ENCODE measurements at regions not wholly inside any gene's neighbourhood (a gene's known extent, or its start where the extent isn't known, plus 50 kb on each side); places are given as distances from the start of the nearest gene placed in this dataset.

DNA sequence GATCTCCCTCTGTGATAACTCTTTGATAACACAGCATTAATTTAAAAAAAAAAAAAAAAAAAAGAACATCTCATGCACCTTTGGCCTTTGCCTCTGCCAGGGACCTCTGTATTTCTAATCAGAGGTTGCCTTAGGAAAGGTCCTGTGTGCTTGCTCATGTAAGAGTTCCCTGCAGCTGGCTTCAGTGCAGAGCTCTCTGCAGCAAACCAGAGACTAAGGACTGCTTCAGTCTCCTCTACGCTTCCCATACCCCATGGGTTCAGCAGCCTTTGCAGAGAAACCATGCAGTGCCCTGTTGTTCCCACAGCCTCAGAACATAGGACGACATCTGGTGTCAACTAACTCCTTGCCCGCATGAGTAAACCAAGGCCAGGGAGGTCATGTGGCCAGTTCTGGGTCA is 236.6 kb upstream of the KLHL29 start:
- FAIRE-seq, result no peak
- TF ChIP-seq TAF1 (IDR thresholded peaks at IDR 0.05; ENCODE audit: low read depth, low read length) (no peak), POU2F2 (IDR thresholded peaks at IDR 0.05; ENCODE audit: low read depth, low read length) (no peak), PAX5 (IDR thresholded peaks at IDR 0.05; ENCODE audit: insufficient read depth, low read length, severe bottlenecking) (no peak), POLR2A (IDR thresholded peaks at IDR 0.05; ENCODE audit: low read depth, low read length) (no peak), POLR2AphosphoS5 (IDR thresholded peaks at IDR 0.05; ENCODE audit: low read depth, low read length) (no peak), SPI1 (IDR thresholded peaks at IDR 0.05; ENCODE audit: low read depth, low read length) (no peak)
- DNase-seq (ENCODE audit: insufficient read length, low spot score), result no peak

DNA sequence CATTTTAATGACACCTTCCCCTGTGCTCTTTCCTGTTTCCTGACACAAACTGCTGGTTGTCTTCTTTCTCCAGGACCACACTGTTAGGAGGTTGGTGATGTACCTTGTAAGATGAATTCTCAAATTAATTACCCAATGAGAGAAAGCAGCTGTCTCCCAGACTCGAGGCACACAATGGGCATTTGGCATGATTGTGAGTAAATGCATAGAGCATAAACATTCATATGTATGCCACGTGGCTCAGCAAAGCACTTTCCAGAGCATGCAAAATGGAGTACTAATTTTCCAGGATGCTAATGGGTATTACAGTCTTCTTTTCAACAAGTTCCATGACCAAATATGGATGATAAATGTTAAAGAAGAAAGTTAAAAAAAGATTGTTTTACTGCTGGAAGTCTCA is 235.2 kb upstream of the KLHL29 start:
- TF ChIP-seq TAF1 (IDR thresholded peaks at IDR 0.05; ENCODE audit: low read depth, low read length), result no peak
- TF ChIP-seq POLR2A (IDR thresholded peaks at IDR 0.05; ENCODE audit: low read depth, low read length), result no peak
- TF ChIP-seq SPI1 (IDR thresholded peaks at IDR 0.05; ENCODE audit: low read depth, low read length), result no peak
- no peak for TF ChIP-seq POLR2AphosphoS5 (IDR thresholded peaks at IDR 0.05; ENCODE audit: low read depth, low read length)
- no peak for TF ChIP-seq PAX5 (IDR thresholded peaks at IDR 0.05; ENCODE audit: insufficient read depth, low read length, severe bottlenecking)
- FAIRE-seq (no peak), DNase-seq (ENCODE audit: insufficient read length, low spot score) (no peak)

GRCh38 chr2:23153484-23153883 is 231.5 kb upstream of the KLHL29 start:
- DNase-seq (ENCODE audit: insufficient read length, low spot score) (no peak), FAIRE-seq (no peak)
- TF ChIP-seq SPI1 (IDR thresholded peaks at IDR 0.05; ENCODE audit: low read depth, low read length) (no peak), POLR2AphosphoS5 (IDR thresholded peaks at IDR 0.05; ENCODE audit: low read depth, low read length) (no peak), POU2F2 (IDR thresholded peaks at IDR 0.05; ENCODE audit: low read depth, low read length) (no peak), PAX5 (IDR thresholded peaks at IDR 0.05; ENCODE audit: insufficient read depth, low read length, severe bottlenecking) (no peak), TAF1 (IDR thresholded peaks at IDR 0.05; ENCODE audit: low read depth, low read length) (no peak), POLR2A (IDR thresholded peaks at IDR 0.05; ENCODE audit: low read depth, low read length) (no peak)

- no peak for FAIRE-seq
- TF ChIP-seq POU2F2 (IDR thresholded peaks at IDR 0.05; ENCODE audit: low read depth, low read length) (no peak), SPI1 (IDR thresholded peaks at IDR 0.05; ENCODE audit: low read depth, low read length) (no peak), POLR2A (IDR thresholded peaks at IDR 0.05; ENCODE audit: low read depth, low read length) (no peak), PAX5 (IDR thresholded peaks at IDR 0.05; ENCODE audit: insufficient read depth, low read length, severe bottlenecking) (no peak), TAF1 (IDR thresholded peaks at IDR 0.05; ENCODE audit: low read depth, low read length) (no peak), POLR2AphosphoS5 (IDR thresholded peaks at IDR 0.05; ENCODE audit: low read depth, low read length) (no peak)
Measured at GRCh38 chr2:23155022-23155421, 230.0 kb upstream of the KLHL29 start.

GRCh38 chr2:23157812-23158211 is 227.2 kb upstream of the KLHL29 start:
- TF ChIP-seq PAX5 (IDR thresholded peaks at IDR 0.05; ENCODE audit: insufficient read depth, low read length, severe bottlenecking), result no peak
- no peak for TF ChIP-seq TAF1 (IDR thresholded peaks at IDR 0.05; ENCODE audit: low read depth, low read length)
- no peak for TF ChIP-seq POU2F2 (IDR thresholded peaks at IDR 0.05; ENCODE audit: low read depth, low read length)
- TF ChIP-seq POLR2AphosphoS5 (IDR thresholded peaks at IDR 0.05; ENCODE audit: low read depth, low read length), result no peak
- no peak for TF ChIP-seq SPI1 (IDR thresholded peaks at IDR 0.05; ENCODE audit: low read depth, low read length)
- TF ChIP-seq POLR2A (IDR thresholded peaks at IDR 0.05; ENCODE audit: low read depth, low read length), result no peak
- DNase-seq (ENCODE audit: insufficient read length, low spot score) (no peak), FAIRE-seq (no peak)

More at GRCh38 chr2:23155022-23155421, 230.0 kb upstream of the KLHL29 start:
- DNase-seq (ENCODE audit: insufficient read length, low spot score), result no peak

GRCh38 chr2:23158306-23158705 is 226.7 kb upstream of the KLHL29 start:
- FAIRE-seq (no peak), DNase-seq (ENCODE audit: insufficient read length, low spot score) (no peak)
- TF ChIP-seq POLR2A (IDR thresholded peaks at IDR 0.05; ENCODE audit: low read depth, low read length) (no peak), SPI1 (IDR thresholded peaks at IDR 0.05; ENCODE audit: low read depth, low read length) (no peak), PAX5 (IDR thresholded peaks at IDR 0.05; ENCODE audit: insufficient read depth, low read length, severe bottlenecking) (no peak), POU2F2 (IDR thresholded peaks at IDR 0.05; ENCODE audit: low read depth, low read length) (no peak), TAF1 (IDR thresholded peaks at IDR 0.05; ENCODE audit: low read depth, low read length) (no peak), POLR2AphosphoS5 (IDR thresholded peaks at IDR 0.05; ENCODE audit: low read depth, low read length) (no peak)

DNA sequence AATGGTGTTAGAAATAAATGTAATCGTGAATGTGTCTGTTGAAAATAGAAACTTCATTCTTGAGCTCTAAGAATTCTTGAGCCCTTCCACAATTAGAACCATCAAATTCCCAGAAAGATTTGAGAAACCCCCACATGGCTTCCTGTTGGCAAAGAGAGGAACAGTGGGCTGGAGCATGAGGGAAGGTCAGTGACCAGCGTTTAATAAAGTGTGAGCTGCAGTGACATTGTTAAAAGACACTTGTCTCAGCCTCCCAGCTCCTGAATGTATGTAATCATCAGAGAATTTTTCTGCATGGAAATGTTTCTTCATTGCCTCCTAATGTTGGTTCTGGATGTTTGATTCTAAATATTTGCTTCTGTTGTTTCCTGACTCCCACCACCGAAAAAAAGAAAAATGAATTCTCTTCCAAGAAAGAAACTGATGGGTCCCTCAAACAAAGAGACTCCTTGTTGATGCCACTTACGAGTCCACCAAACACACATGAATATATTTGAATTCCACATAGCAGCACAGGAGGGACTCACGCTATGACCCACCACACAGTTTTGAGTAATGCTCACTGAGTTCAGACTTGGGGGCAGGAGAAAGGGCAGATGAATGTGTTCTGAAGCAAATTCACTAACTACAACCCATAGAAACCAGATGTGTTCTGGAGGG is 225.1 kb upstream of the KLHL29 start:
- DNase-seq (ENCODE audit: insufficient read length, low spot score) (no peak), FAIRE-seq (no peak)

GRCh38 chr2:23164173-23164572 is 220.8 kb upstream of the KLHL29 start:
- FAIRE-seq (no peak), DNase-seq (ENCODE audit: insufficient read length, low spot score) (no peak)
- no peak for TF ChIP-seq POU2F2 (IDR thresholded peaks at IDR 0.05; ENCODE audit: low read depth, low read length)
- TF ChIP-seq SPI1 (IDR thresholded peaks at IDR 0.05; ENCODE audit: low read depth, low read length), result no peak
- no peak for TF ChIP-seq POLR2A (IDR thresholded peaks at IDR 0.05; ENCODE audit: low read depth, low read length)
- no peak for TF ChIP-seq POLR2AphosphoS5 (IDR thresholded peaks at IDR 0.05; ENCODE audit: low read depth, low read length)
- TF ChIP-seq PAX5 (IDR thresholded peaks at IDR 0.05; ENCODE audit: insufficient read depth, low read length, severe bottlenecking), result no peak
- TF ChIP-seq TAF1 (IDR thresholded peaks at IDR 0.05; ENCODE audit: low read depth, low read length), result no peak

More for the DNA sequence above, 225.1 kb upstream of the KLHL29 start:
- no peak for TF ChIP-seq POU2F2 (IDR thresholded peaks at IDR 0.05; ENCODE audit: low read depth, low read length)
- TF ChIP-seq POLR2AphosphoS5 (IDR thresholded peaks at IDR 0.05; ENCODE audit: low read depth, low read length), result no peak
- no peak for TF ChIP-seq TAF1 (IDR thresholded peaks at IDR 0.05; ENCODE audit: low read depth, low read length)
- TF ChIP-seq POLR2A (IDR thresholded peaks at IDR 0.05; ENCODE audit: low read depth, low read length), result no peak
- TF ChIP-seq PAX5 (IDR thresholded peaks at IDR 0.05; ENCODE audit: insufficient read depth, low read length, severe bottlenecking), result no peak
- TF ChIP-seq SPI1 (IDR thresholded peaks at IDR 0.05; ENCODE audit: low read depth, low read length), result no peak

DNA sequence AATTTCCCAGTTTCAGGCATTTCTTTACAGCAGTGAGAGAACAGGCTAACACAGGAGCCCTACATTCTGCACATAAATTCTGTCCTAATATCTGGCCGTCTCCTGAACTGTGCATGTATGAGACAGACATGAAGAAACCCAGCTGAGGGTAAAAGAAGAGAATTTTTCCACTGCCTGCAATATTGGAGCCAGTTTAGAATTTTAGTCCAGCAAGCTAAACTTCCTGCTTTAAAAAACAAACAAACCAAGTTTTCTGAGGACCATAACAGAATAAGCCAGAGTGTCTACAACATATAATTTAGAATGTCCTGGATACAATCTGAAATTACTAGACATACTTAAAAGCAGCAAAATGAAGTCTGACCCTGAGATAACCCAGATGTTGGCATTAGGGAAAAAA is 215.1 kb upstream of the KLHL29 start:
- no peak for TF ChIP-seq POLR2A (IDR thresholded peaks at IDR 0.05; ENCODE audit: low read depth, low read length)
- no peak for TF ChIP-seq SPI1 (IDR thresholded peaks at IDR 0.05; ENCODE audit: low read depth, low read length)
- TF ChIP-seq TAF1 (IDR thresholded peaks at IDR 0.05; ENCODE audit: low read depth, low read length), result no peak
- no peak for TF ChIP-seq POU2F2 (IDR thresholded peaks at IDR 0.05; ENCODE audit: low read depth, low read length)
- TF ChIP-seq POLR2AphosphoS5 (IDR thresholded peaks at IDR 0.05; ENCODE audit: low read depth, low read length), result no peak
- TF ChIP-seq PAX5 (IDR thresholded peaks at IDR 0.05; ENCODE audit: insufficient read depth, low read length, severe bottlenecking), result no peak
- no peak for FAIRE-seq
- DNase-seq (ENCODE audit: insufficient read length, low spot score), result no peak
